Astrocyte of the spinal cord (primary cell): ENCODE measurements at regions not wholly inside any gene's neighbourhood (a gene's known extent, or its start where the extent isn't known, plus 50 kb on each side); places are given as distances from the start of the nearest gene placed in this dataset.
"Not testable (repeated sequence)": the region's sequence is repeated elsewhere in the genome, so short reads cannot be mapped to it uniquely, and the experiment has no call there.

Experiments
- DNase-seq: peaks from one replicate; pipeline ENCODE4 v3.0.0; 2011; ENCODE audit warnings: low read depth, low spot score
- H3K4me3 ChIP-seq: 2 replicates; pipeline ENCODE4 v1.5.1; 2011; ENCODE audit warnings: low read depth, mild to moderate bottlenecking, low read length, moderate library complexity
- in situ Hi-C: cut with HindIII; loops from 2 replicates; pipeline ENCODE4 v1.10.0; 2017; ENCODE audit warnings: low sequenced_read_pairs
- TF ChIP-seq, protein P1 (sequence below): IDR thresholded peaks from 2 replicates; pipeline ENCODE4 v1.5.1; 2012; ENCODE audit warnings: low read depth, mild to moderate bottlenecking, low read length, inconsistent platforms

DNA sequence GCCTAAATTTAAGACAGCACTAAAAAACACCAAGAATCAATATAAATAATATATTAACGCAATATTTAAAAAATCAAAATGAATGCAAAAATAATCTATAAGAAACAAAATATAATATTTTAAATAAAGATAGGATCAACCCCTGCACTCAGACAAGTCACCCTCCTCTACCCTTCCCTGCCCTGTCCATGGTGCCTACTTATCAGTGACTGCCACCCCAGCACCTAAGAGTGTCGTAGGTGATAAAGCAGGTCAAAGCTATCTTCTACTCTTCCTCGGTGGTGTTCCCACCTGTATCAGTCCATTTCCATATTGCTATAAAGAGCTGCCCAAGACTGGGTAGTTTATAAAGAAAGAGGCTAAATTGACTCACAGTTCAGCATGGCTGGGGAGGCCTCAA, 251.9 kb downstream of the STIM2 start:
- no peak for DNase-seq
- no peak overlapping the region for H3K4me3 ChIP-seq
- in situ Hi-C loops: no loop called here
- TF ChIP-seq, protein P1, sequence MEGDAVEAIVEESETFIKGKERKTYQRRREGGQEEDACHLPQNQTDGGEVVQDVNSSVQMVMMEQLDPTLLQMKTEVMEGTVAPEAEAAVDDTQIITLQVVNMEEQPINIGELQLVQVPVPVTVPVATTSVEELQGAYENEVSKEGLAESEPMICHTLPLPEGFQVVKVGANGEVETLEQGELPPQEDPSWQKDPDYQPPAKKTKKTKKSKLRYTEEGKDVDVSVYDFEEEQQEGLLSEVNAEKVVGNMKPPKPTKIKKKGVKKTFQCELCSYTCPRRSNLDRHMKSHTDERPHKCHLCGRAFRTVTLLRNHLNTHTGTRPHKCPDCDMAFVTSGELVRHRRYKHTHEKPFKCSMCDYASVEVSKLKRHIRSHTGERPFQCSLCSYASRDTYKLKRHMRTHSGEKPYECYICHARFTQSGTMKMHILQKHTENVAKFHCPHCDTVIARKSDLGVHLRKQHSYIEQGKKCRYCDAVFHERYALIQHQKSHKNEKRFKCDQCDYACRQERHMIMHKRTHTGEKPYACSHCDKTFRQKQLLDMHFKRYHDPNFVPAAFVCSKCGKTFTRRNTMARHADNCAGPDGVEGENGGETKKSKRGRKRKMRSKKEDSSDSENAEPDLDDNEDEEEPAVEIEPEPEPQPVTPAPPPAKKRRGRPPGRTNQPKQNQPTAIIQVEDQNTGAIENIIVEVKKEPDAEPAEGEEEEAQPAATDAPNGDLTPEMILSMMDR: no peak

DNA sequence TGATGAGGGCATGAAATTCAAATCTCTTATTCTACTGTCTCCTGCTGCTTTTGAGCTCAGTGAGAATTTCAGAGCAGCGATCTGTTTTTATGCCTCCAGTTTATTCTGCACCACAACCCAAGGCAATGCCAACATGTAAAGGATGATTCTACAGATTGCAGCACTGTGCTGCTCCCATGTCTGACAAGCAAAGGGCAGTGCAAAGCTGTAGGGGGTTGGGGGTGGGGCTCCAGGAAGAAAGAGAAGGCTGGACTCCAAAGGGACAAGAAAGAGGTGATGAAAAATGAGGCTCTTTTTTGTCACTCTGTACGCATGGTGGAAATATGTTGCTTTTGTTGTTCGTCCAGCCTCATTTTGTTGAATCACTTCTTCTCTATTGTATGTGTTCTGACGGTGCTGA, 254.6 kb downstream of the STIM2 start:
- TF ChIP-seq, protein P1: no peak
- H3K4me3 ChIP-seq: no peak overlapping the region
- in situ Hi-C loops: no loop called here
- DNase-seq: no peak

DNA sequence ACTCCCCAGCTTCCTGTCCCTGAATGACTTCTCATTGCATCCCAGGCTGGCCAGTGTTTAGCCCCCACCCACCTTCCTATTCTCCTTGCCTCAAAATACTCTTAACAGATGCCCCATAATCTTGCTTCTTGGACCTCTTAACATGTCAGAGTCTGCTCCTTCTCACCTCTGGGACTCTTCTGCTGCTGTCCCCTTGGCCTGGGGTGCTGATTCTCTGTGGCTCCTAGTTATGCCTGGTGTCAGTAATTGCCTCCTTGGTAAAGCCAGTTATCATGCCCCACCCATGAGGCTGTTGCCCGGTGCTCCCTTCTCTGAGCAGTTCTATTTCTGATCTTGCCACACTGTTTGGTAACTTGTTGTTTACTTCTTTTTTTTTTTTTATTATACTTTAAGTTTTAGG, 256.8 kb downstream of the STIM2 start:
- H3K4me3 ChIP-seq: no peak overlapping the region
- TF ChIP-seq, protein P1: no peak
- no peak for DNase-seq
- in situ Hi-C loops: no loop called here

DNA sequence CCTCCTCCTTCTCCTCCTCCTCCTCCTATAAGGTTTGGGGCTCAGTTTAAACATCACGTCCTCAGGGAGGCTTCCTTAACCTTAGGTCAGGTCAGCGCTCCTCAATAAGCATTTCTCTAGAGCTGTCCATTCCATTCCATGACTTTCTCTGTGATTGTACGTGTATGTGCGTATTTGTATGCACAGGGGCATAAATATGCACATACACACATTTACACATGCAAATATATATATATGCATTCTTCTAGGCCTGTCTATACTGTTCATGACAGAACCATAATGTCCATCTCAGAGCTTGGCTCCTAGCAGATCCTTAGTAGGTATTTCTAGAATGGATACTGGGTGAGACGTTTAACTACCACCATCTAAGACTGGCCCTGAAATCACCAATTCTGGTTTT, 258.6 kb downstream of the STIM2 start:
- DNase-seq: no peak
- TF ChIP-seq, protein P1: no peak
- in situ Hi-C loops: no loop called here
- no peak overlapping the region for H3K4me3 ChIP-seq

DNA sequence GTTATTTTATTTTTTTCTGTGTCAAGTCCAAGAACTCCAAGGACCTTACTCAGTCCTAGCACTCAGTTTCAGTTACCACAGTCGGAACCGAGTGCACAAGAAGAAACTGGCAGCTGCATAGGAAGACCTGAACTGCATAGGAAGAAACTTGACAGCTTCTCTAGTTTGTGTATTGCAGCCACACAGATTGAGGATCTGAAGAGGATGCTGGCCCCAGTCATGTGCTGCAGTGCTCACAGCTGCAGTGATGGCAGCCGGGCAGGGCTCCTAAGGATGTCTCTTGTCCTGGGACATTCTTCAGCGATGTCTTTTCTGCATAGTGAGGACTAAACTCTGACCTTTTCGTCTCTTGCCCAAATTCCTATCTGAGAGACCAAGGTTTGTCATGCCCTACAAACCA, 261.2 kb downstream of the STIM2 start:
- DNase-seq: no peak
- TF ChIP-seq, protein P1: no peak
- H3K4me3 ChIP-seq: no peak overlapping the region
- in situ Hi-C loops: no loop called here

DNA sequence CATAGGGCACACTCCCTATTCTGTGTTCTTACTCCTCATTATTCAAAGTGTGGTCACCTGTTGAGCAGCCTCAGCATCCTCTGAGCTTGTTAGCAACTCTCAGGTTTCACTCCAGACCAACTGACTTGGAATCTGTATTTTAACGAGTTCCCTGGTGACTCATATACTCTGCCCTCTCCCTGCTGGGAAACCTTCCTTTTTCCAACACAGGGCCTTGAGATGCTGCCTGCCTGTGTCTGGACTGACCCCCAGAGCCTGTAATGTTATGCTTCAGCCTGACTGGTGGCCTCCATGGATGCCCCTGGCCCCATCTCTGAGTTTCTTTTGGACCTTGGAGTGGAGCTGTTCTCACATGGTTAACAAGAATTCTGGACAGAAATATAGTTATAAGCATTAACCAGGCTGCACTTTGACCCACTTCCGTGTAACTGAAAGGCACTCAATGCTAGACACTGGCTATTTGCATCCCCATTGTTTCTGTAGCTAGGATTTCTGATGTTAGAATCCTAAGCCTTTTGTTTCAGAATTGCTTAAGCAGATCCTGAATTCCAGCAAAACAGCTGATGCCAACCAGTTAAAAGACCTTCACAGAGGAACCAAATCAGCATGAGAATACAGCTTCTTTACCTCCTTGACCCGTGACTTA, 262.6 kb downstream of the STIM2 start:
- peak; percentile 56 for DNase-seq
- in situ Hi-C loops: no loop called here
- TF ChIP-seq, protein P1: no peak

DNA sequence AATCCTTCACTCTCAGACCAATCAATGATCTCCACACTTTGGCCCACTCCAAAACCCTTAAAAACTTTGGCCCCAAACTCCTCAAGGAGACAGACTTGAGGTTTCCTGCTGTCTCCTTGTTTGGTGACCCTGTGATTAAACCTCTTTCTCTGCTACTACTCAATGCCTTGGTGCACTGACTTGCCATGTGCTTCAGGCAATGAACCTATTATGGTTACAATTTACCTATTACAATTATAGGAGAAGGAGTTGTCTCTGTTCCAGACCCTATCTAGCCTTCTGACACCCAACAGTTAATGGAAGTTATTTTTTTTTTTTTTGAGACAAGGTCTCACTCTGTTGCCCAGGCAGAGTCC, 263.1 kb downstream of the STIM2 start:
- H3K4me3 ChIP-seq: no peak overlapping the region
- TF ChIP-seq, protein P1: no peak
- no peak for DNase-seq
- in situ Hi-C loops: no loop called here

More for the DNA sequence above, 262.6 kb downstream of the STIM2 start:
- no peak overlapping the region for H3K4me3 ChIP-seq

DNA sequence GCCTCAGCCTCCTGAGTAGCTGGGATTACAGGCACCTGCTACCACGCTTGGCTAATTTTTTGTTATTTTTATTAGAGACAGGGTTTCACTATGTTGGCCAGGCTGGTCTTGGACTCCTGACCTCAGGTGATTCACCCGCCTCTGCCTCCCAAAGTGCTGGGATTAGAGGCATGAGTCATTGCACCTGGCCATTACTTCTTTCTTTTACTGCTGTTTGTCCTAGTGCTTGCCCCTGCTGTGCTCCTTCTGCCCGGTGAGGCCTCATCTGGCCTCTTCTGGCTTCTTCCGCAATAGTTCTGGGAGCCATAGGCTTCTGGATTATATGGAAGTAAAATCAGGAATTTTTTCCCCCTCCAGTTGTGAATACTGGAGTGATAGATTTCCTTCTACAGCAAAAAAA, 266.3 kb downstream of the STIM2 start:
- in situ Hi-C loops, H3K4me3 ChIP-seq, DNase-seq: not testable (repeated sequence)
